Spleen (tissue), 11 donors: ENCODE measurements at regions not wholly inside any gene's neighbourhood (a gene's known extent, or its start where the extent isn't known, plus 50 kb on each side); places are given as distances from the start of the nearest gene placed in this dataset.

Experiments
- DNase-seq: peaks from one replicate; pipeline ENCODE4 v3.0.0-alpha.2; 2020
- H3K27ac ChIP-seq, 8 donors: fragments of 200-600 bp; sonication (generic) in 7 of 8; 1 replicate in 4 of 8; 2 replicates in 4 of 8; pipeline versions ENCODE4 v1.5.0 to v1.8.0; 2016 to 2021; ENCODE audit warnings: inconsistent platforms in 4 of 8, mild to moderate bottlenecking in 4 of 8, moderate library complexity in 1 of 8
- H3K27me3 ChIP-seq, 7 donors: fragments of 200-600 bp; sonication (generic) in 6 of 7; replicated peaks in 1 of 7; 1 replicate in 4 of 7; 2 replicates in 3 of 7; pipeline versions ENCODE4 v1.5.0 to v1.8.0; 2016 to 2021; ENCODE audit warnings: inconsistent platforms in 3 of 7, mild to moderate bottlenecking in 1 of 7
- H3K36me3 ChIP-seq, 6 donors: fragments of 200-600 bp; sonication (generic) in 5 of 6; 1 replicate in 4 of 6; 2 replicates in 2 of 6; pipeline versions ENCODE4 v1.5.0 to v1.8.0; 2016 to 2021; ENCODE audit warnings: inconsistent platforms in 2 of 6
- H3K4me1 ChIP-seq, 6 donors: fragments of 200-600 bp; sonication (generic) in 5 of 6; 1 replicate in 3 of 6; 2 replicates in 3 of 6; pipeline versions ENCODE4 v1.5.0 to v1.8.0; 2016 to 2021; ENCODE audit warnings: inconsistent platforms in 3 of 6
- H3K4me3 ChIP-seq, 8 donors: fragments of 200-600 bp; sonication (generic) in 7 of 8; 1 replicate in 4 of 8; 2 replicates in 4 of 8; pipeline versions ENCODE4 v1.5.0 to v1.8.0; 2016 to 2021; ENCODE audit warnings: inconsistent platforms in 4 of 8, mild to moderate bottlenecking in 4 of 8, moderate library complexity in 2 of 8
- H3K9me3 ChIP-seq, 8 donors: fragments of 200-600 bp; sonication (generic) in 7 of 8; 1 replicate in 4 of 8; 2 replicates in 4 of 8; pipeline versions ENCODE4 v1.5.0 to v1.8.0; 2016 to 2021; ENCODE audit warnings: inconsistent platforms in 4 of 8
- POLR2A ChIP-seq, 3 donors: fragments of 450-650 bp; IDR thresholded peaks; one replicate each; pipeline ENCODE4 v1.5.1; 2017; ENCODE audit warnings: antibody characterized with exemption in 3 of 3, mild to moderate bottlenecking in 1 of 3
- POLR2AphosphoS5 ChIP-seq, 3 donors: sonication (generic); formaldehyde crosslinking; IDR thresholded peaks; one replicate each; pipeline ENCODE4 v1.5.1; 2017; ENCODE audit warnings: antibody characterized with exemption in 3 of 3
- WGBS, 5 donors: extraction: QIAGEN DNeasy Blood & Tissue Kit in 3 of 5; methylation state at CpG; one replicate each; pipeline versions ENCODE4 v1.1.5 to v1.1.7; 2013 to 2018; 5-methylcytosine and 5-hydroxymethylcytosine counted together
- intact Hi-C: fragments of 100-400 bp; cut with DNase I; formaldehyde crosslinking; loops from one replicate; pipeline ENCODE4 v1.15.0; 2023; ENCODE audit warnings: low total_unique reads
- TF ChIP-seq, protein P1 (sequence below), 11 experiments: fragments of 200-600 bp in 7 of 11; fragments of 450-650 bp in 4 of 11; sonication (generic) in 4 of 11; IDR thresholded peaks in 8 of 11; conservative IDR thresholded peaks in 3 of 11; 1 replicate in 7 of 11; 2 replicates in 4 of 11; pipeline versions ENCODE4 v1.4.0 to v1.8.0; 2016 to 2021; ENCODE audit warnings: antibody characterized with exemption in 11 of 11, inconsistent platforms in 4 of 11, mild to moderate bottlenecking in 1 of 11
- donor health status: healthy with polysubstance abuse.
- donor health status: DM: no; HTN: no; CAD: no; lungs with moderate emphysema.
- donor health status: DM: no; HTN: no; CAD: no.
- donor health status: Bipolar disorder and iron deficiency.
- donor health status: healthy.
- donor health status: DM: no; HTN: no; CAD: no.
- donor health status: DM: yes; HTN: yes; CAD: no.

DNA sequence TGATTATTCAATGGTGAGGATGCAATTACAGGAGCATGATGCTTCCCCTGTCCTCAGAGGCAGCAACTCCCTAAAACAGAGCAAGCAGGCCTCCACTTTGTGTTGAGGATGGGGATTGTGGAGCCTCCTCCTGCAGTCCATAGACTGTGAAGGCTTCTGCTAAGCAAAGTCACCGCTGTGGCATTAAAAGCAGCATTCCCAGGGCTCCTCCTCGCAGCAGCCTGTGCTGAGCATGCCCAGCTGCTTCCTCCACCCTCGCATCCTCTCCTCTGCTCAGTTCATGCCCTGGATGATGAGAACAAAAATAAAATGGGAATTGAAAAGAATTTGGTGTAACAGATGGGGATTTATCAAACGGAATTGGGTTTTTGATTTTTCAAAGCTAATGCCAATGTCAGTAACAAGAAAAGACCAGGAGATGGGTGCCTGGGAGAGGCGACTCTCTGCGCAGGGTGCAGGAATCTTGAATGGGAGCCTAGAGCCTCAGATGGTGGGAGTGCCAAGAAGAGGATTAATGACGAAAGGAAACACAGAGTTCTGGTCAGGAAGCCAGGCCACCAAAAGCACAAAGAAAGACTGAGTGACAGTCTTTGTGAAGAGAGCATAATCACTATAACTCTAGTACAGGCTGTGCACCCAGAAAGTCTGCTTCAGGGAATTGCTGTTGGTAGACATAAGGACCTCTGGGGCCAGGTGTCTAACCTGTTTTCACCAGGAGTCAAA is 347.6 kb downstream of the TPBG start:
- DNase-seq, result no peak
- intact Hi-C loops, result no loop called here
- Histone ChIP-seq H3K4me1 (peaks cover 0 to 4% (median 0%) of the 10 kb centered on the region in 6 donors), H3K9me3 (peaks cover 0 to 13% (median 3%) of the 10 kb centered on the region in 8 donors), H3K27me3 (no peaks in the 10 kb centered on the region), H3K4me3 (no peak overlapping the region), H3K36me3 (no peaks in the 10 kb centered on the region), H3K27ac (no peak overlapping the region)
- WGBS, 5 donors, result 46 to 59% (median 50%) methylated on average over 7 of the region's 7 CpGs
- TF ChIP-seq POLR2A (IDR thresholded peaks at IDR 0.05) (no peak), POLR2AphosphoS5 (IDR thresholded peaks at IDR 0.05) (no peak)
- TF ChIP-seq, protein P1, sequence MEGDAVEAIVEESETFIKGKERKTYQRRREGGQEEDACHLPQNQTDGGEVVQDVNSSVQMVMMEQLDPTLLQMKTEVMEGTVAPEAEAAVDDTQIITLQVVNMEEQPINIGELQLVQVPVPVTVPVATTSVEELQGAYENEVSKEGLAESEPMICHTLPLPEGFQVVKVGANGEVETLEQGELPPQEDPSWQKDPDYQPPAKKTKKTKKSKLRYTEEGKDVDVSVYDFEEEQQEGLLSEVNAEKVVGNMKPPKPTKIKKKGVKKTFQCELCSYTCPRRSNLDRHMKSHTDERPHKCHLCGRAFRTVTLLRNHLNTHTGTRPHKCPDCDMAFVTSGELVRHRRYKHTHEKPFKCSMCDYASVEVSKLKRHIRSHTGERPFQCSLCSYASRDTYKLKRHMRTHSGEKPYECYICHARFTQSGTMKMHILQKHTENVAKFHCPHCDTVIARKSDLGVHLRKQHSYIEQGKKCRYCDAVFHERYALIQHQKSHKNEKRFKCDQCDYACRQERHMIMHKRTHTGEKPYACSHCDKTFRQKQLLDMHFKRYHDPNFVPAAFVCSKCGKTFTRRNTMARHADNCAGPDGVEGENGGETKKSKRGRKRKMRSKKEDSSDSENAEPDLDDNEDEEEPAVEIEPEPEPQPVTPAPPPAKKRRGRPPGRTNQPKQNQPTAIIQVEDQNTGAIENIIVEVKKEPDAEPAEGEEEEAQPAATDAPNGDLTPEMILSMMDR (IDR thresholded peaks at IDR 0.05 in 8 of 11, conservative IDR thresholded peaks at IDR 0.05 in 3 of 11), result no peak

DNA sequence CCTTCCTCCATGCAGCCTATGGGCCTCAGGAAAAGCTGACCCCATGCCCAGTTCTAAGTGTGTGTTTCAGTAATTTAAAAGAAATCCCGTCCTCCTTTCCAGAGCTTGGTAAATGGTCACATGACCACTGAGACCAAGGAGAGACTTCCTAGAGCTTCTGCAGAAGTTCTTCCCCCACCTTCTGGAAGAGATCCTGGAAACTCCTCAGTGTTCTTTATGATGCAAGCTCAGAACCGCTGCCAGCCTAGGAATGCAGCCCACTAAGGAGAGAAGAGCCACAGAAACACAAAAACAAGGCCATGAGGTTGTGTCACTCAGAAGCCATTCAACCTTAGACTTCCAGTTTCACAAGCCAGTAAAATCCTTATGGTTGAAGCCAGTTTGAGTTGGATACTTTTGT is 348.4 kb downstream of the TPBG start:
- DNase-seq, result no peak
- H3K36me3 ChIP-seq, result no peaks in the 10 kb centered on the region
- H3K4me3 ChIP-seq, result no peak overlapping the region
- TF ChIP-seq, protein P1 (IDR thresholded peaks at IDR 0.05 in 8 of 11, conservative IDR thresholded peaks at IDR 0.05 in 3 of 11), result no peak
- TF ChIP-seq POLR2A (IDR thresholded peaks at IDR 0.05) (no peak), POLR2AphosphoS5 (IDR thresholded peaks at IDR 0.05) (no peak)
- 40 to 57% (median 45%) methylated on average over 2 of the region's 2 CpGs for WGBS, 5 donors
- peaks cover 0 to 10% (median 3%) of the 10 kb centered on the region in 8 donors for H3K9me3 ChIP-seq
- H3K27ac ChIP-seq, result no peak overlapping the region
- intact Hi-C loops, result no loop called here
- H3K27me3 ChIP-seq, result no peaks in the 10 kb centered on the region
- peaks cover 0 to 4% (median 0%) of the 10 kb centered on the region in 6 donors for H3K4me1 ChIP-seq

DNA sequence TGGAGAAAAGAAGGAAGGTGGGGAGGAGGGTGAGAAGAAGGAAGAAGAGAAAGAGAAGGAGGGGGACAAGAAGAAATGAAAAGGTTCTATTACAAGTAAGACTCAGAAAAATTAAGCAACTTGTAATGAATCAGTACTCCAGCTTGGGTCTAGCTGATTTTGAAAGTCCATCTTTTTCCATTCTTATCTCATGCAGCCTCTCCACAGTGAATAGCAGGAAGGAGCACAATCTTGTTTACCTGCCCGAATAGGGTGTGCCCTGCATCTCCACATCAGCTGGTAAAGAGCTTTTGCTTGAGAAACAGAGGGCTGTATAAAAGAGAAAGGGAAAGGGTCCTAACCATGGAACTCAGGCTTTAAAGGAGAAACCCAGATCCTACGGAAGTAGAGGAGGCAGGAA is 348.8 kb downstream of the TPBG start:
- Histone ChIP-seq H3K9me3 (peaks cover 0 to 10% (median 3%) of the 10 kb centered on the region in 8 donors), H3K27me3 (no peaks in the 10 kb centered on the region), H3K4me1 (peaks cover 0 to 4% (median 0%) of the 10 kb centered on the region in 6 donors), H3K4me3 (no peak overlapping the region), H3K27ac (no peak overlapping the region), H3K36me3 (no peaks in the 10 kb centered on the region)
- intact Hi-C loops, result no loop called here
- DNase-seq, result no peak
- 54 to 80% (median 75%) methylated on average over 2 of the region's 2 CpGs for WGBS, 5 donors
- TF ChIP-seq POLR2A (IDR thresholded peaks at IDR 0.05) (no peak), POLR2AphosphoS5 (IDR thresholded peaks at IDR 0.05) (no peak)
- TF ChIP-seq, protein P1 (IDR thresholded peaks at IDR 0.05 in 8 of 11, conservative IDR thresholded peaks at IDR 0.05 in 3 of 11), result no peak

DNA sequence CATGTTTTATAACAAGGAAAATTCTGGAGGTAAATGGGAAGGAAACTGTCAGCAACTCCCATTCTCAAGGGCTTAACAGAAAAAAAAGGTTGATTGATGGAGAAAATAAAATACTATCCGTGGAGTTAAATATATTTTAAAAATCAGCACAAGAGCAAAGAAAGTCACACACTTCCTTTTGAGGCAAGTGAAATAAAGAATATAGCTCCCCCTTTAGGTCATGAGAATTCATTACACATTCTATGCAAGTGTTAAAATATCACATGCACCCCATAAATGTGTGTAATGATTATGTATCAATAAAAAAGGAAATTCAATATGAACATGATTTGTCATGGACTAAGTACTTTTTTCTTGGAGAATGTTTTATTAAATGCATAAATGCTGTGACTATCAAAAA is 349.2 kb downstream of the TPBG start:
- TF ChIP-seq, protein P1 (IDR thresholded peaks at IDR 0.05 in 8 of 11, conservative IDR thresholded peaks at IDR 0.05 in 3 of 11), result no peak
- no peak overlapping the region for H3K4me3 ChIP-seq
- no peaks in the 10 kb centered on the region for H3K36me3 ChIP-seq
- 15 to 33% (median 26%) methylated on average over 1 of the region's 1 CpG for WGBS, 5 donors
- H3K27ac ChIP-seq, result no peak overlapping the region
- intact Hi-C loops, result no loop called here
- H3K9me3 ChIP-seq, result peaks cover 0 to 10% (median 3%) of the 10 kb centered on the region in 8 donors
- H3K27me3 ChIP-seq, result no peaks in the 10 kb centered on the region
- peaks cover 0 to 4% (median 0%) of the 10 kb centered on the region in 6 donors for H3K4me1 ChIP-seq
- no peak for DNase-seq
